Uterus (tissue), 3 donors: ENCODE measurements at regions not wholly inside any gene's neighbourhood (a gene's known extent, or its start where the extent isn't known, plus 50 kb on each side); places are given as distances from the start of the nearest gene placed in this dataset.

Experiments used
- DNase-seq, 2 donors: peaks; one replicate each; pipeline ENCODE4 v3.0.0-alpha.2; 2019 to 2020
- H3K27ac ChIP-seq, 2 donors: fragments of 200-600 bp; sonication (generic); 1 replicate in 1 of 2; 2 replicates in 1 of 2; pipeline ENCODE4 v1.5.1; 2016 to 2018
- H3K27me3 ChIP-seq, 2 donors: fragments of 200-600 bp; sonication (generic); one replicate each; pipeline ENCODE4 v1.5.1; 2018 to 2019; ENCODE audit warnings: control low read depth in 1 of 2
- H3K36me3 ChIP-seq, 2 donors: fragments of 200-600 bp; sonication (generic); one replicate each; pipeline ENCODE4 v1.5.1; 2019; ENCODE audit warnings: control low read depth in 1 of 2
- H3K4me1 ChIP-seq, 2 donors: fragments of 200-600 bp; sonication (generic); one replicate each; pipeline ENCODE4 v1.5.1; 2018 to 2019; ENCODE audit warnings: control low read depth in 1 of 2
- H3K4me3 ChIP-seq, 2 donors: fragments of 200-600 bp; sonication (generic); 1 replicate in 1 of 2; 2 replicates in 1 of 2; pipeline ENCODE4 v1.5.1; 2018 to 2019; ENCODE audit warnings: mild to moderate bottlenecking in 1 of 2
- H3K9me3 ChIP-seq, 2 donors: fragments of 200-600 bp; sonication (generic); one replicate each; pipeline ENCODE4 v1.5.1; 2019; ENCODE audit warnings: control low read depth in 1 of 2
- POLR2A ChIP-seq, 2 donors: fragments of 450-650 bp; IDR thresholded peaks; one replicate each; pipeline ENCODE4 v1.6.1; 2016; ENCODE audit warnings: antibody characterized with exemption in 2 of 2, mild to moderate bottlenecking in 1 of 2, moderate library complexity in 1 of 2
- intact Hi-C: fragments of 100-400 bp; cut with DNase I; formaldehyde crosslinking; loops from one replicate; pipeline ENCODE4 v1.15.1; 2023; ENCODE audit warnings: low total_unique reads
- TF ChIP-seq, protein P1 (sequence below), 4 experiments: fragments of 200-600 bp in 2 of 4; fragments of 450-650 bp in 2 of 4; sonication (generic) in 2 of 4; IDR thresholded peaks; one replicate each; pipeline ENCODE4 v1.5.1; 2016 to 2019; ENCODE audit warnings: antibody characterized with exemption in 4 of 4, mild to moderate bottlenecking in 2 of 4, moderate library complexity in 1 of 4
- donor health status: DM: yes; HTN: yes; CAD: no.

DNA sequence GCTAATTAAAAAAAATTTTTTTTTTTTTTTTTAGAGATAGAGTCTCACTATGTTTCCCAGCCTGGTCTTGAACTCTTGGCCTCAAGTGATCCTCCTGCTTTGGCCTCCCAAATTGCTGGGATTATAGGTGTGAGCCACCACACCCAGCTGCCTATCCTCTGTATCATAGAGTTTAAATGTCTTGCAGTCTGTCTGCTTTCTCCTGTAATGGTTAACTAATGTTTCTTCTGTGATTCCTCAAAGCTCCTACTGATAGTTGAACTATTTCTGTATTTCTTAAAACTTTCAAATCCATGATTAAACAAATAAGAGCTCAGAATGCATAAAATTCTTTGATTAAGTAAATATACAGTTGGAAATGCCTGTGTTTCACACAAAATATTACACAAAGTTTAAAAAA, 115.4 kb upstream of the TPM1 start:
- Histone ChIP-seq H3K27me3 (no peaks in the 10 kb centered on the region), H3K4me3 (no peak overlapping the region), H3K9me3 (no peaks in the 10 kb centered on the region), H3K27ac (no peak overlapping the region), H3K4me1 (no peaks in the 10 kb centered on the region), H3K36me3 (no peaks in the 10 kb centered on the region)
- TF ChIP-seq, protein P1, sequence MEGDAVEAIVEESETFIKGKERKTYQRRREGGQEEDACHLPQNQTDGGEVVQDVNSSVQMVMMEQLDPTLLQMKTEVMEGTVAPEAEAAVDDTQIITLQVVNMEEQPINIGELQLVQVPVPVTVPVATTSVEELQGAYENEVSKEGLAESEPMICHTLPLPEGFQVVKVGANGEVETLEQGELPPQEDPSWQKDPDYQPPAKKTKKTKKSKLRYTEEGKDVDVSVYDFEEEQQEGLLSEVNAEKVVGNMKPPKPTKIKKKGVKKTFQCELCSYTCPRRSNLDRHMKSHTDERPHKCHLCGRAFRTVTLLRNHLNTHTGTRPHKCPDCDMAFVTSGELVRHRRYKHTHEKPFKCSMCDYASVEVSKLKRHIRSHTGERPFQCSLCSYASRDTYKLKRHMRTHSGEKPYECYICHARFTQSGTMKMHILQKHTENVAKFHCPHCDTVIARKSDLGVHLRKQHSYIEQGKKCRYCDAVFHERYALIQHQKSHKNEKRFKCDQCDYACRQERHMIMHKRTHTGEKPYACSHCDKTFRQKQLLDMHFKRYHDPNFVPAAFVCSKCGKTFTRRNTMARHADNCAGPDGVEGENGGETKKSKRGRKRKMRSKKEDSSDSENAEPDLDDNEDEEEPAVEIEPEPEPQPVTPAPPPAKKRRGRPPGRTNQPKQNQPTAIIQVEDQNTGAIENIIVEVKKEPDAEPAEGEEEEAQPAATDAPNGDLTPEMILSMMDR (IDR thresholded peaks at IDR 0.05), result no peak
- TF ChIP-seq POLR2A (IDR thresholded peaks at IDR 0.05), result no peak
- no peak for DNase-seq
- intact Hi-C loops, result no loop called here

DNA sequence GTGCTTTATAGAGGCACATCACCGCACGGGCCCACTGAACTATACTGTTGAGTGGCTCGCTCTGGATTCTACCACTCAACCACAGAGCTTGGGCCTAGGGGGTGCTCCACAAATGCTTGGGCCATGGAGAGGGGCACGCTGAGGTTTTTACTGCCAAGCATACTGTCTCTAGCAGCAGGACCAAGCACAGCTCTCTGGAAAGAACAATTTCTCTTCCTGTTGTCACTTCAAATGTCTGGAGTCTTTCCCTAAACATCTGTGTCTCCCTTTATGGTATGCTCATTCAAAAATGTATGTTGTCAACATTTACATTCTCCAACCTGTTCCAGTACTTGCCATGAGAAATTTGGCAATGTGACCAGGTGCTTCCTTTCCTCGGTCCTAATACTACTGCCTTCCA, 114.7 kb upstream of the TPM1 start:
- no peak for DNase-seq
- TF ChIP-seq POLR2A (IDR thresholded peaks at IDR 0.05), result no peak
- TF ChIP-seq, protein P1 (IDR thresholded peaks at IDR 0.05), result no peak
- no peaks in the 10 kb centered on the region for H3K9me3 ChIP-seq
- H3K4me1 ChIP-seq, result no peaks in the 10 kb centered on the region
- no peaks in the 10 kb centered on the region for H3K27me3 ChIP-seq
- no peak overlapping the region for H3K4me3 ChIP-seq
- H3K27ac ChIP-seq, result no peak overlapping the region
- no peaks in the 10 kb centered on the region for H3K36me3 ChIP-seq
- intact Hi-C loops, result no loop called here

GRCh38 chr15:62928242-62928999, 114.1 kb upstream of the TPM1 start:
- H3K36me3 ChIP-seq, result no peaks in the 10 kb centered on the region
- intact Hi-C loops, result no loop called here
- no peak overlapping the region for H3K4me3 ChIP-seq
- no peak overlapping the region for H3K27ac ChIP-seq
- H3K27me3 ChIP-seq, result no peaks in the 10 kb centered on the region
- H3K9me3 ChIP-seq, result no peaks in the 10 kb centered on the region
- TF ChIP-seq POLR2A (IDR thresholded peaks at IDR 0.05), result no peak
- TF ChIP-seq, protein P1 (IDR thresholded peaks at IDR 0.05), result no peak
- DNase-seq, result no peak
- no peaks in the 10 kb centered on the region for H3K4me1 ChIP-seq

DNA sequence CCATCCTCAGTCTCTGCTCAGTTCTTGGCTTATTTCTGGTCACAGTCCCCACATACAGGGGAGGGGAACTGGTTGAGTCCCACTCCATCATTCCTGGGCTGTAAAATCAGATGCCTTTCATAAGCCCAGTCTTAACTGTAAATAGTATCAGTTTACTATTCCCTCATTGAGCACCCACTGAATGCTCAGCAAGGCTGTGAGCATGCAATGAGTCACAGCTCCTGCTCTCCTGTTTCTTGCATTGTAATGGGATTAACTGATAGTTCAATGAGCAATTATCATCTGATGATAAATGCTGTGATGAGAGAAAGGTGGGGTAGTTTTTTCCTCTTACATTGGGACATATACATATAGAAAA, 113.6 kb upstream of the TPM1 start:
- DNase-seq, result no peak
- H3K9me3 ChIP-seq, result no peaks in the 10 kb centered on the region
- H3K4me3 ChIP-seq, result no peak overlapping the region
- no peaks in the 10 kb centered on the region for H3K27me3 ChIP-seq
- H3K27ac ChIP-seq, result no peak overlapping the region
- intact Hi-C loops, result no loop called here
- TF ChIP-seq, protein P1 (IDR thresholded peaks at IDR 0.05), result no peak
- TF ChIP-seq POLR2A (IDR thresholded peaks at IDR 0.05), result no peak
- H3K4me1 ChIP-seq, result no peaks in the 10 kb centered on the region
- no peaks in the 10 kb centered on the region for H3K36me3 ChIP-seq

DNA sequence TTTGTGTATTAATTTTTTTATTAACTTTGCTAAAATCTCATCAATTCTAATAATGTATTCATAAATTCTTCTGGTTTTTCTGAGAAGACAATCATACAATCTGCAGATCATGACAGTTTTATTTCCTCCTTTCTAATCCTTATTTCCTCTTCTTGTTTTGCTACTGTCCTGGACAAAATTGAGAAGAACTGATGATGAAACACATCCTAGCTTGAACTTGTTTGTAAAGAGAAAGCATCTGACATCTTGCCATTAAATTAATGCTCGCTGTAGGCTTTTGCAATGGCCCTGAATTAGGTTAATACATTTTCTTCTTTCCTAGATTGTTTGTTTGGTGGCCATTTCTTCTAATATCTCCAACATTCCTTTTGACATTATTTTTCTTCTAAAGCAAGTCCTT, 110.9 kb upstream of the TPM1 start:
- intact Hi-C loops, result no loop called here
- no peaks in the 10 kb centered on the region for H3K9me3 ChIP-seq
- H3K4me3 ChIP-seq, result no peak overlapping the region
- no peaks in the 10 kb centered on the region for H3K36me3 ChIP-seq
- H3K27ac ChIP-seq, result no peak overlapping the region
- no peaks in the 10 kb centered on the region for H3K4me1 ChIP-seq
- TF ChIP-seq, protein P1 (IDR thresholded peaks at IDR 0.05), result no peak
- no peak for TF ChIP-seq POLR2A (IDR thresholded peaks at IDR 0.05)
- no peaks in the 10 kb centered on the region for H3K27me3 ChIP-seq
- no peak for DNase-seq
